PC-3 (cell line): ENCODE measurements at regions not wholly inside any gene's neighbourhood (a gene's known extent, or its start where the extent isn't known, plus 50 kb on each side); places are given as distances from the start of the nearest gene placed in this dataset.
"Not testable (repeated sequence)": the region's sequence is repeated elsewhere in the genome, so short reads cannot be mapped to it uniquely, and the experiment has no call there.

ENCODE experiments used
- ATAC-seq: fragments of 200-7000 bp; cut with Tn5 transposase; 2 replicates; pipeline ENCODE4 v1.9.1; 2020; ENCODE audit warnings: mild to moderate bottlenecking, moderate library complexity
- BruUV-seq: library from RNA; stranded (reverse); fragments of 400-500 nt; replicated peaks from 2 replicates; lab custom pipeline; 2021; lab: Mats Ljungman, UMichigan
- CTCF ChIA-PET: fragments of 300-600 bp; sonication (Branson Sonifier 250); formaldehyde crosslinking; loops from one replicate; lab custom pipeline; 2022; ENCODE audit warnings: antibody characterized with exemption; lab: Charles Lee
- POLR2A ChIA-PET: fragments of 300-600 bp; sonication (Branson Sonifier 250); formaldehyde crosslinking; loops from one replicate; lab custom pipeline; 2022; ENCODE audit warnings: antibody characterized with exemption; ENCODE audit not compliant: unreplicated experiment; lab: Charles Lee
- DNase-seq: peaks from one replicate; pipeline ENCODE4 v3.0.0-alpha.2; 2015
- H2AFZ ChIP-seq: fragments of 300-600 bp; sonication (generic); 2 replicates; pipeline ENCODE4 v1.6.0; 2016; ENCODE audit warnings: antibody characterized with exemption, low read length
- H3F3A ChIP-seq: fragments of 300-600 bp; sonication (generic); one replicate; pipeline ENCODE4 v1.6.0; 2017; ENCODE audit warnings: antibody characterized with exemption, low read length, control low read depth, mild to moderate bottlenecking; ENCODE audit not compliant: unreplicated experiment
- H3K27ac ChIP-seq: fragments of 300-600 bp; sonication (generic); 2 replicates; pipeline ENCODE4 v1.5.1; 2016; ENCODE audit warnings: mild to moderate bottlenecking, low read length
- H3K27me3 ChIP-seq: fragments of 300-600 bp; sonication (generic); 2 replicates; pipeline ENCODE4 v1.6.1; 2016; ENCODE audit warnings: low read length, mixed read lengths
- H3K36me3 ChIP-seq: fragments of 300-600 bp; sonication (generic); 2 replicates; pipeline ENCODE4 v1.6.1; 2016; ENCODE audit warnings: low read depth, mixed run types, low read length, mixed read lengths
- H3K4me1 ChIP-seq: fragments of 300-600 bp; sonication (generic); 2 replicates; pipeline ENCODE4 v1.5.1; 2016; ENCODE audit warnings: low read length; ENCODE audit not compliant: insufficient read depth
- H3K4me2 ChIP-seq: fragments of 300-600 bp; sonication (generic); 2 replicates; pipeline ENCODE4 v1.6.0; 2016; ENCODE audit warnings: low read length
- H3K4me3 ChIP-seq: fragments of 300-600 bp; sonication (generic); 2 replicates; pipeline ENCODE4 v1.5.1; 2016; ENCODE audit warnings: mild to moderate bottlenecking, low read length, mixed read lengths
- H3K79me2 ChIP-seq: fragments of 300-600 bp; sonication (generic); 2 replicates; pipeline ENCODE4 v1.6.1; 2017; ENCODE audit warnings: low read length, mixed read lengths
- H3K9ac ChIP-seq: fragments of 300-600 bp; sonication (generic); 2 replicates; pipeline ENCODE4 v1.6.0; 2016; ENCODE audit warnings: mild to moderate bottlenecking, low read length
- H3K9me2 ChIP-seq: fragments of 300-600 bp; sonication (generic); replicated peaks from 2 replicates; pipeline ENCODE4 v1.6.1; 2016; ENCODE audit warnings: mixed run types, low read length, mixed read lengths
- H3K9me3 ChIP-seq: fragments of 300-600 bp; sonication (generic); 2 replicates; pipeline ENCODE4 v1.6.1; 2016; ENCODE audit warnings: low read length, mixed read lengths
- H4K20me1 ChIP-seq: fragments of 300-600 bp; sonication (generic); 2 replicates; pipeline ENCODE4 v1.6.1; 2016; ENCODE audit warnings: low read length, mixed read lengths
- CTCF ChIP-seq: fragments of 300-600 bp; sonication (generic); conservative IDR thresholded peaks from 2 replicates; pipeline ENCODE4 v1.5.1; 2017; ENCODE audit warnings: antibody characterized with exemption, low read depth, mild to moderate bottlenecking, low read length
- EZH2 ChIP-seq: fragments of 300-600 bp; sonication (generic); IDR thresholded peaks from one replicate; pipeline ENCODE4 v1.6.1; 2017; ENCODE audit warnings: antibody characterized with exemption, mild to moderate bottlenecking, low read length; ENCODE audit not compliant: unreplicated experiment
- EZH2phosphoT487 ChIP-seq: fragments of 300-600 bp; sonication (generic); IDR thresholded peaks from 2 replicates; pipeline ENCODE4 v1.6.1; 2018; ENCODE audit warnings: mild to moderate bottlenecking, antibody characterized with exemption, low read length, borderline replicate concordance
- intact Hi-C: fragments of 100-400 bp; cut with micrococcal nuclease; formaldehyde crosslinking; loops from 2 replicates; pipeline ENCODE4 v1.9.0; 2023

GRCh38 chr3:87822563-87822962 lies 236.2 kb downstream of the CGGBP1 start:
- no peaks in the 10 kb centered on the region for H4K20me1 ChIP-seq
- CTCF ChIA-PET: no interaction called here
- no peak overlapping the region for H3K4me3 ChIP-seq
- no peak for DNase-seq
- H3K27ac ChIP-seq: no peak overlapping the region
- H3K79me2 ChIP-seq: no peaks in the 10 kb centered on the region
- intact Hi-C loops: no loop called here
- BruUV-seq: no TSS peak
- no peaks in the 10 kb centered on the region for H3K9me3 ChIP-seq
- no peaks in the 10 kb centered on the region for H3K27me3 ChIP-seq
- no peak for ATAC-seq
- TF ChIP-seq EZH2phosphoT487: no peak
- no peak for TF ChIP-seq CTCF
- no peak for TF ChIP-seq EZH2
- no peak overlapping the region for H2AFZ ChIP-seq
- POLR2A ChIA-PET: no interaction called here
- H3K4me2 ChIP-seq: no peak overlapping the region
- H3F3A ChIP-seq: no peaks in the 10 kb centered on the region
- no peaks in the 10 kb centered on the region for H3K9me2 ChIP-seq
- no peaks in the 10 kb centered on the region for H3K36me3 ChIP-seq
- H3K4me1 ChIP-seq: no peaks in the 10 kb centered on the region
- H3K9ac ChIP-seq: no peak overlapping the region

- H3K27me3 ChIP-seq, H3F3A ChIP-seq, DNase-seq, H2AFZ ChIP-seq, BruUV-seq, H3K36me3 ChIP-seq, H3K27ac ChIP-seq, intact Hi-C loops, H3K9me3 ChIP-seq, H3K4me3 ChIP-seq, ATAC-seq, H3K4me2 ChIP-seq, POLR2A ChIA-PET, H3K9me2 ChIP-seq, H3K79me2 ChIP-seq, H4K20me1 ChIP-seq, CTCF ChIA-PET, H3K9ac ChIP-seq: not testable (repeated sequence)
- H3K4me1 ChIP-seq: peaks cover 16% of the 10 kb centered on the region
These were observed 245.3 kb downstream of the CGGBP1 start for GRCh38 chr3:87813503-87813902.

- CTCF ChIA-PET: no interaction called here
- H3K9ac ChIP-seq: no peak overlapping the region
- no peaks in the 10 kb centered on the region for H3K36me3 ChIP-seq
- H3F3A ChIP-seq: no peaks in the 10 kb centered on the region
- no peaks in the 10 kb centered on the region for H4K20me1 ChIP-seq
- no peak overlapping the region for H3K27ac ChIP-seq
- no peaks in the 10 kb centered on the region for H3K79me2 ChIP-seq
- TF ChIP-seq EZH2 (no peak), EZH2phosphoT487 (no peak), CTCF (no peak)
- intact Hi-C loops: no loop called here
- H3K4me1 ChIP-seq: peaks cover 16% of the 10 kb centered on the region
- BruUV-seq: no TSS peak
- H3K4me3 ChIP-seq: no peak overlapping the region
- no peak overlapping the region for H2AFZ ChIP-seq
- no peak overlapping the region for H3K4me2 ChIP-seq
- POLR2A ChIA-PET: no interaction called here
- H3K9me2 ChIP-seq: no peaks in the 10 kb centered on the region
- H3K27me3 ChIP-seq: no peaks in the 10 kb centered on the region
- DNase-seq: no peak
- no peak for ATAC-seq
- H3K9me3 ChIP-seq: no peaks in the 10 kb centered on the region
These were observed 246.9 kb downstream of the CGGBP1 start for GRCh38 chr3:87811953-87812352.
